SK-N-SH treated with all-trans-retinoic acid at 6 μM for 48 hours (cell line): ENCODE measurements at regions not wholly inside any gene's neighbourhood (a gene's known extent, or its start where the extent isn't known, plus 50 kb on each side); places are given as distances from the start of the nearest gene placed in this dataset.

Experiments used
- ISL1 ChIP-seq: fragments of 250-450 bp; sonication (Bioruptor Pico); IDR thresholded peaks from 2 replicates; pipeline ENCODE4 v2.1.2; 2022; ENCODE audit warnings: mild to moderate bottlenecking, moderate library complexity
- PATZ1 ChIP-seq: fragments of 250-450 bp; sonication (Bioruptor Pico); IDR thresholded peaks from 2 replicates; pipeline ENCODE4 v1.8.0; 2020; ENCODE audit warnings: mild to moderate bottlenecking, moderate library complexity, borderline replicate concordance
- RARB ChIP-seq: fragments of 250-450 bp; sonication (Bioruptor Pico); IDR thresholded peaks from 2 replicates; pipeline ENCODE4 v1.8.0; 2021; ENCODE audit warnings: mild to moderate bottlenecking, moderate library complexity
- TSHZ2 ChIP-seq: fragments of 250-450 bp; sonication (Bioruptor Pico); IDR thresholded peaks from 2 replicates; pipeline ENCODE4 v1.5.0; 2020; ENCODE audit warnings: mild to moderate bottlenecking, moderate library complexity
- ZC3H10 ChIP-seq: fragments of 250-450 bp; sonication (Bioruptor Pico); IDR thresholded peaks from 2 replicates; pipeline ENCODE4 v1.5.1; 2021; ENCODE audit warnings: mild to moderate bottlenecking, moderate library complexity
- ZFP3 ChIP-seq: fragments of 250-450 bp; sonication (Bioruptor Pico); IDR thresholded peaks from 2 replicates; pipeline ENCODE4 v1.5.0; 2020; ENCODE audit warnings: mild to moderate bottlenecking, moderate library complexity
- ZNF565 ChIP-seq: fragments of 450-650 bp; formaldehyde crosslinking; conservative IDR thresholded peaks from 2 replicates; pipeline ENCODE4 v1.5.0; 2020; ENCODE audit warnings: low read depth, mild to moderate bottlenecking, moderate library complexity

- no peak for TF ChIP-seq RARB (CRISPR knock-in tag)
- no peak for TF ChIP-seq PATZ1 (CRISPR knock-in tag)
- TF ChIP-seq ZC3H10 (CRISPR knock-in tag): no peak
- no peak for TF ChIP-seq ISL1 (CRISPR knock-in tag)
- no peak for TF ChIP-seq ZFP3 (CRISPR knock-in tag)
- no peak for TF ChIP-seq ZNF565 (CRISPR knock-in tag)
- TF ChIP-seq TSHZ2 (CRISPR knock-in tag): no peak
These were observed 139.9 kb upstream of the USP9X start for GRCh38 chrX:40945361-40945713.
